ENCODE measurements at regions not wholly inside any gene's neighbourhood (a gene's known extent, or its start where the extent isn't known, plus 50 kb on each side); places are given as distances from the start of the nearest gene placed in this dataset.

GRCh38 chr6:144939921-144940320 lies 654.8 kb downstream of the UTRN start:
- TF ChIP-seq ZFX (IDR thresholded peaks at IDR 0.05; ENCODE audit: borderline replicate concordance) (no peak), CTCF (IDR thresholded peaks at IDR 0.05) (no peak)
- no peak overlapping the region for H3K27ac ChIP-seq

- no peak for TF ChIP-seq ZFX (IDR thresholded peaks at IDR 0.05; ENCODE audit: borderline replicate concordance)
- no peak for TF ChIP-seq CTCF (IDR thresholded peaks at IDR 0.05)
- no peak overlapping the region for H3K27ac ChIP-seq
Observed at GRCh38 chr6:144944106-144944505, 659.0 kb downstream of the UTRN start.

GRCh38 chr6:144947398-144947976 lies 662.4 kb downstream of the UTRN start:
- no peak for TF ChIP-seq ZFX (IDR thresholded peaks at IDR 0.05; ENCODE audit: borderline replicate concordance)
- no peak for TF ChIP-seq CTCF (IDR thresholded peaks at IDR 0.05)
- H3K27ac ChIP-seq: no peak overlapping the region

GRCh38 chr6:144951730-144952437 lies 666.7 kb downstream of the UTRN start:
- no peak for TF ChIP-seq ZFX (IDR thresholded peaks at IDR 0.05; ENCODE audit: borderline replicate concordance)
- TF ChIP-seq CTCF (IDR thresholded peaks at IDR 0.05): no peak
- H3K27ac ChIP-seq: no peak overlapping the region

GRCh38 chr6:144952456-144953240 lies 667.5 kb downstream of the UTRN start:
- H3K27ac ChIP-seq: no peak overlapping the region
- TF ChIP-seq ZFX (IDR thresholded peaks at IDR 0.05; ENCODE audit: borderline replicate concordance) (no peak), CTCF (IDR thresholded peaks at IDR 0.05) (no peak)

GRCh38 chr6:144953552-144954240 lies 668.6 kb downstream of the UTRN start:
- TF ChIP-seq ZFX (IDR thresholded peaks at IDR 0.05; ENCODE audit: borderline replicate concordance) (no peak), CTCF (IDR thresholded peaks at IDR 0.05) (no peak)
- H3K27ac ChIP-seq: no peak overlapping the region

All from 22Rv1 (cell line).